K562 (cell line): ENCODE measurements at regions not wholly inside any gene's neighbourhood (a gene's known extent, or its start where the extent isn't known, plus 50 kb on each side); places are given as distances from the start of the nearest gene placed in this dataset.

Experiments
- EP300 ChIP-seq: IDR thresholded peaks from 2 replicates; pipeline ENCODE4 v1.6.1; 2012; ENCODE audit warnings: low read length, improper control_type of control experiment
- FOXA1 ChIP-seq: fragments of 450-650 bp; IDR thresholded peaks from 2 replicates; pipeline ENCODE4 v1.6.1; 2016; ENCODE audit warnings: mild to moderate bottlenecking, borderline replicate concordance
- NFRKB ChIP-seq: fragments of 450-650 bp; IDR thresholded peaks from 2 replicates; pipeline ENCODE4 v1.6.1; 2016; ENCODE audit warnings: low read depth
- POLR2AphosphoS5 ChIP-seq: IDR thresholded peaks from 2 replicates; pipeline ENCODE4 v1.6.1; 2011; ENCODE audit warnings: mild to moderate bottlenecking, low read depth, low read length, moderate library complexity; ENCODE audit not compliant: control insufficient read depth, insufficient read depth
- RNF2 ChIP-seq: sonication (generic); IDR thresholded peaks from 2 replicates; pipeline ENCODE4 v1.6.1; 2016
- SOX6 ChIP-seq: fragments of 450-650 bp; IDR thresholded peaks from 2 replicates; pipeline ENCODE4 v1.6.1; 2014; ENCODE audit warnings: mild to moderate bottlenecking
- ZNF174 ChIP-seq: fragments of 250-450 bp; sonication (Bioruptor Pico); IDR thresholded peaks from 2 replicates; pipeline ENCODE4 v1.4.0; 2020; ENCODE audit warnings: mild to moderate bottlenecking
- ZNF253 ChIP-seq: fragments of 250-450 bp; sonication (Bioruptor Pico); conservative IDR thresholded peaks from 2 replicates; pipeline ENCODE4 v1.6.1; 2021; ENCODE audit warnings: mild to moderate bottlenecking
- ZNF431 ChIP-seq: sonication (generic); formaldehyde crosslinking; IDR thresholded peaks from 2 replicates; pipeline ENCODE4 v1.8.0; 2022; ENCODE audit warnings: mild to moderate bottlenecking, missing genetic modification reagents
- ZNF79 ChIP-seq: fragments of 250-450 bp; sonication (Bioruptor Pico); IDR thresholded peaks from 2 replicates; pipeline ENCODE4 v1.4.0; 2020; ENCODE audit warnings: low read depth, mild to moderate bottlenecking, moderate library complexity
- TF ChIP-seq, protein P1 (sequence below), 3 experiments: IDR thresholded peaks in 2 of 3; conservative IDR thresholded peaks in 1 of 3; 2 replicates each; pipeline ENCODE4 v1.5.1; 2011 to 2012; ENCODE audit warnings: low read length in 3 of 3, mild to moderate bottlenecking in 3 of 3, control low read depth in 2 of 3, improper control_type of control experiment in 1 of 3, inconsistent platforms in 1 of 3, low read depth in 1 of 3, mixed read lengths in 1 of 3, moderate library complexity in 1 of 3; ENCODE audit not compliant: insufficient read depth in 2 of 3
- TF ChIP-seq, protein P2 (sequence below), 2 experiments: fragments of 250-450 bp in 1 of 2; fragments of 450-650 bp in 1 of 2; sonication (Bioruptor Pico) in 1 of 2; IDR thresholded peaks; 2 replicates each; pipeline versions ENCODE4 v1.6.1 to v1.8.0; 2016 to 2021; ENCODE audit warnings: mild to moderate bottlenecking in 2 of 2, moderate library complexity in 2 of 2, missing compliant biosample characterization in 1 of 2, missing genetic modification characterization in 1 of 2

DNA sequence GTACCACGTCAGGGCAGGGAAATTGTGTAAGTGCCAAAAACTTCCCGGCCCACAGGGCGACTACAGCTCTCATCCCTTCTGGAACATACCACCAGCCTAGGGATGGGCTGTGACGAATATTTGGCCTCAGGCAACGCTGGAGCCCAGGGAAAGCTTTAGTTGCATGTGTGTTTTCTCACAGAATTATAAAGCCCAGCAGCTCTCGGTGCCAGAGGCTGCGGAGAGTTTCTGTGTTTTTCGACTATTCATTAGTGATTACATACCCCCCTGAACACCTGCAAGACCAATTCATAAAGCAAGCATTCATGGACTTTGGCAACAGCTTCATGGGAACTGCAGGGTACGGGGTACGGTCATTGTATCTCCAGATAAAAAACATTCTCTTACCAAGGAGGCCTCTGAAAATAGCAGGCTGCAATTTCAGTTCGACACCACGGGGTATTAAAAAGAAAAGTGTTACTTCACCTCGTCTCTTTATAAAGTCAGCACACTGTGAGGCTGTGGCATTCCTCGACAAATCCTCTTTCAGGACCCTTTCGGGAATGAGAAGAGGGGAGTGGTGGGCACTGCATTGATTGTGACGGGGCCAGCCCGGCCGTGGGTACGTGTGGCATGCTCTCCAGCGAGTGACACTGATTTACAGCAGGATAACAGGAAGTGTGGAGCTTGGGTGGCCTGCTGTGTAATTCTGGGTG is 243.6 kb upstream of the SORL1-AS1 start:
- TF ChIP-seq NFRKB: no peak
- TF ChIP-seq EP300: no peak
- no peak for TF ChIP-seq ZNF253 (CRISPR knock-in tag)
- TF ChIP-seq, protein P1, sequence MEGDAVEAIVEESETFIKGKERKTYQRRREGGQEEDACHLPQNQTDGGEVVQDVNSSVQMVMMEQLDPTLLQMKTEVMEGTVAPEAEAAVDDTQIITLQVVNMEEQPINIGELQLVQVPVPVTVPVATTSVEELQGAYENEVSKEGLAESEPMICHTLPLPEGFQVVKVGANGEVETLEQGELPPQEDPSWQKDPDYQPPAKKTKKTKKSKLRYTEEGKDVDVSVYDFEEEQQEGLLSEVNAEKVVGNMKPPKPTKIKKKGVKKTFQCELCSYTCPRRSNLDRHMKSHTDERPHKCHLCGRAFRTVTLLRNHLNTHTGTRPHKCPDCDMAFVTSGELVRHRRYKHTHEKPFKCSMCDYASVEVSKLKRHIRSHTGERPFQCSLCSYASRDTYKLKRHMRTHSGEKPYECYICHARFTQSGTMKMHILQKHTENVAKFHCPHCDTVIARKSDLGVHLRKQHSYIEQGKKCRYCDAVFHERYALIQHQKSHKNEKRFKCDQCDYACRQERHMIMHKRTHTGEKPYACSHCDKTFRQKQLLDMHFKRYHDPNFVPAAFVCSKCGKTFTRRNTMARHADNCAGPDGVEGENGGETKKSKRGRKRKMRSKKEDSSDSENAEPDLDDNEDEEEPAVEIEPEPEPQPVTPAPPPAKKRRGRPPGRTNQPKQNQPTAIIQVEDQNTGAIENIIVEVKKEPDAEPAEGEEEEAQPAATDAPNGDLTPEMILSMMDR (IDR thresholded peaks at IDR 0.05 in 2 of 3, conservative IDR thresholded peaks at IDR 0.05 in 1 of 3; ENCODE audit: insufficient read depth in 2 of 3, low read depth in 1 of 3, low read length in 3 of 3): no peak
- TF ChIP-seq RNF2: no peak
- no peak for TF ChIP-seq SOX6
- no peak for TF ChIP-seq ZNF174 (CRISPR knock-in tag)
- TF ChIP-seq ZNF431 (CRISPR knock-in tag): no peak
- no peak for TF ChIP-seq ZNF79 (CRISPR knock-in tag)
- no peak for TF ChIP-seq FOXA1
- no peak for TF ChIP-seq POLR2AphosphoS5
- TF ChIP-seq, protein P2, sequence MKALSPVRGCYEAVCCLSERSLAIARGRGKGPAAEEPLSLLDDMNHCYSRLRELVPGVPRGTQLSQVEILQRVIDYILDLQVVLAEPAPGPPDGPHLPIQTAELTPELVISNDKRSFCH (CRISPR knock-in tag; IDR thresholded peaks at IDR 0.05): no peak
- TF ChIP-seq, protein P2 (tag; IDR thresholded peaks at IDR 0.05): no peak
